H9 (cell line): ENCODE measurements at regions not wholly inside any gene's neighbourhood (a gene's known extent, or its start where the extent isn't known, plus 50 kb on each side); places are given as distances from the start of the nearest gene placed in this dataset.

Source experiments
- DNase-seq: peaks from one replicate; pipeline ENCODE4 v3.0.0-alpha.2; 2017
- H2AFZ ChIP-seq: one replicate; pipeline ENCODE4 v1.6.1; 2013; ENCODE audit warnings: mild to moderate bottlenecking, low read length, control low read depth, moderate library complexity
- H2AK5ac ChIP-seq: 2 replicates; pipeline ENCODE4 v1.6.1; 2013; ENCODE audit warnings: low read length, control low read depth, mixed read lengths; ENCODE audit not compliant: insufficient read length
- H2BK120ac ChIP-seq: one replicate; pipeline ENCODE4 v1.6.1; 2013; ENCODE audit warnings: low read depth, mild to moderate bottlenecking, low read length, control low read depth, inconsistent platforms; ENCODE audit not compliant: poor library complexity, severe bottlenecking
- H2BK12ac ChIP-seq: 2 replicates; pipeline ENCODE4 v1.6.1; 2013; ENCODE audit warnings: low read length, control low read depth, mixed read lengths, low read depth; ENCODE audit not compliant: insufficient read length
- H2BK15ac ChIP-seq: 2 replicates; pipeline ENCODE4 v1.6.1; 2013; ENCODE audit warnings: low read depth, low read length, control low read depth
- H2BK20ac ChIP-seq: one replicate; pipeline ENCODE4 v1.6.1; 2013; ENCODE audit warnings: low read depth, mild to moderate bottlenecking, low read length, control low read depth, inconsistent platforms; ENCODE audit not compliant: poor library complexity, severe bottlenecking
- H2BK5ac ChIP-seq: 2 replicates; pipeline ENCODE4 v1.6.1; 2013; ENCODE audit warnings: low read length, control low read depth, mixed read lengths; ENCODE audit not compliant: insufficient read length
- H3K14ac ChIP-seq: 2 replicates; pipeline ENCODE4 v1.6.1; 2013; ENCODE audit warnings: low read length, control low read depth; ENCODE audit not compliant: insufficient read depth
- H3K18ac ChIP-seq: 2 replicates; pipeline ENCODE4 v1.6.1; 2013; ENCODE audit warnings: low read depth, mild to moderate bottlenecking, mixed read lengths, low read length, control low read depth; ENCODE audit not compliant: insufficient read length
- H3K23ac ChIP-seq: 2 replicates; pipeline ENCODE4 v1.6.1; 2013; ENCODE audit warnings: low read length, control low read depth, mixed read lengths, low read depth; ENCODE audit not compliant: insufficient read length
- H3K23me2 ChIP-seq: 2 replicates; pipeline ENCODE4 v1.6.1; 2013; ENCODE audit warnings: low read depth, mild to moderate bottlenecking, mixed read lengths, low read length, control low read depth; ENCODE audit not compliant: insufficient read length, poor library complexity, severe bottlenecking
- H3K27ac ChIP-seq: 2 replicates; pipeline ENCODE4 v1.5.1; 2013; ENCODE audit warnings: low read length, control low read depth, mixed read lengths, low read depth; ENCODE audit not compliant: insufficient read length
- H3K27me3 ChIP-seq: 2 replicates; pipeline ENCODE4 v1.6.1; 2013; ENCODE audit warnings: low read length, control low read depth, inconsistent platforms; ENCODE audit not compliant: insufficient read depth
- H3K4ac ChIP-seq: 2 replicates; pipeline ENCODE4 v1.6.1; 2013; ENCODE audit warnings: low read depth, mild to moderate bottlenecking, control low read depth, inconsistent platforms, low read length, moderate library complexity
- H3K4me1 ChIP-seq: 2 replicates; pipeline ENCODE4 v1.6.1; 2013; ENCODE audit warnings: low read length, control low read depth, inconsistent platforms; ENCODE audit not compliant: insufficient read depth
- H3K4me2 ChIP-seq: 2 replicates; pipeline ENCODE4 v1.6.1; 2013; ENCODE audit warnings: low read length, control low read depth, mixed read lengths; ENCODE audit not compliant: insufficient read length, insufficient read depth
- H3K56ac ChIP-seq: 2 replicates; pipeline ENCODE4 v1.6.1; 2013; ENCODE audit warnings: low read depth, mild to moderate bottlenecking, mixed read lengths, low read length, control low read depth; ENCODE audit not compliant: insufficient read length
- H3K79me1 ChIP-seq: 2 replicates; pipeline ENCODE4 v1.6.1; 2013; ENCODE audit warnings: low read depth, mild to moderate bottlenecking, moderate library complexity, low read length, control low read depth, inconsistent platforms; ENCODE audit not compliant: insufficient read depth, poor library complexity, severe bottlenecking
- H3K79me2 ChIP-seq: 2 replicates; pipeline ENCODE4 v1.6.1; 2013; ENCODE audit warnings: low read length, control low read depth, inconsistent platforms; ENCODE audit not compliant: insufficient read depth
- H3K9ac ChIP-seq: 2 replicates; pipeline ENCODE4 v1.6.1; 2013; ENCODE audit warnings: low read length, control low read depth, mixed read lengths; ENCODE audit not compliant: insufficient read length; ENCODE audit errors: extremely low read depth
- H3K9me3 ChIP-seq: one replicate; pipeline ENCODE4 v1.6.1; 2013; ENCODE audit warnings: low read depth, low read length, inconsistent platforms; ENCODE audit not compliant: control insufficient read depth
- H3T11ph ChIP-seq: one replicate; pipeline ENCODE4 v1.6.1; 2013; ENCODE audit warnings: mild to moderate bottlenecking, low read length, control low read depth, inconsistent platforms
- H4K20me1 ChIP-seq: one replicate; pipeline ENCODE4 v1.6.1; 2013; ENCODE audit not compliant: control insufficient read depth, insufficient read length, insufficient read depth
- H4K5ac ChIP-seq: 2 replicates; pipeline ENCODE4 v1.6.1; 2013; ENCODE audit warnings: low read depth, mild to moderate bottlenecking, mixed read lengths, low read length, control low read depth; ENCODE audit not compliant: insufficient read length
- H4K8ac ChIP-seq: replicated peaks from 2 replicates; pipeline ENCODE4 v1.6.1; 2013; ENCODE audit warnings: low read length, control low read depth, mixed read lengths, low read depth; ENCODE audit not compliant: insufficient read length
- H4K91ac ChIP-seq: 2 replicates; pipeline ENCODE4 v1.6.1; 2013; ENCODE audit warnings: low read depth, mild to moderate bottlenecking, moderate library complexity, mixed read lengths, low read length, control low read depth; ENCODE audit not compliant: insufficient read length
- H3K27ac Mint-ChIP-seq, 3 experiments: 2 replicates in 2 of 3; 3 replicates in 1 of 3; pipeline ENCODE4 v1.8.0; 2020 to 2021; ENCODE audit warnings: mixed read lengths in 3 of 3, mild to moderate bottlenecking in 1 of 3, moderate library complexity in 1 of 3
- H3K27me3 Mint-ChIP-seq: 2 replicates; pipeline ENCODE4 v1.8.0; 2021; ENCODE audit warnings: low read depth, mild to moderate bottlenecking, moderate library complexity, mixed read lengths
- H3K36me3 Mint-ChIP-seq, 3 experiments: 2 replicates in 2 of 3; 3 replicates in 1 of 3; pipeline ENCODE4 v1.8.0; 2020 to 2021; ENCODE audit warnings: low read depth in 3 of 3, mixed read lengths in 3 of 3; ENCODE audit not compliant: insufficient read depth in 1 of 3
- H3K4me1 Mint-ChIP-seq, 2 experiments: 2 replicates each; pipeline ENCODE4 v1.8.0; 2020; ENCODE audit warnings: mixed read lengths in 2 of 2
- H3K4me3 Mint-ChIP-seq, 2 experiments: 2 replicates in 1 of 2; 3 replicates in 1 of 2; pipeline ENCODE4 v1.8.0; 2020 to 2021; ENCODE audit warnings: mild to moderate bottlenecking in 2 of 2, mixed read lengths in 2 of 2, moderate library complexity in 1 of 2
- H3K9me3 Mint-ChIP-seq, 2 experiments: 2 replicates in 1 of 2; 3 replicates in 1 of 2; pipeline ENCODE4 v1.8.0; 2020; ENCODE audit warnings: mild to moderate bottlenecking in 2 of 2, mixed read lengths in 2 of 2, moderate library complexity in 1 of 2
- WGBS: extraction: QIAGEN DNeasy Blood & Tissue Kit; methylation state at CpG from one replicate; pipeline ENCODE4 v1.1.7; 2013; ENCODE audit warnings: missing lambda C conversion rate, low lambda C conversion rate, mixed read lengths; ENCODE audit not compliant: insufficient read length; ENCODE audit errors: extremely low coverage; 5-methylcytosine and 5-hydroxymethylcytosine counted together
- TF ChIP-seq, protein P1 (sequence below): fragments of 200-600 bp; sonication (generic); conservative IDR thresholded peaks from 3 replicates; pipeline ENCODE4 v1.8.0; 2021; ENCODE audit warnings: antibody characterized with exemption, mild to moderate bottlenecking

DNA sequence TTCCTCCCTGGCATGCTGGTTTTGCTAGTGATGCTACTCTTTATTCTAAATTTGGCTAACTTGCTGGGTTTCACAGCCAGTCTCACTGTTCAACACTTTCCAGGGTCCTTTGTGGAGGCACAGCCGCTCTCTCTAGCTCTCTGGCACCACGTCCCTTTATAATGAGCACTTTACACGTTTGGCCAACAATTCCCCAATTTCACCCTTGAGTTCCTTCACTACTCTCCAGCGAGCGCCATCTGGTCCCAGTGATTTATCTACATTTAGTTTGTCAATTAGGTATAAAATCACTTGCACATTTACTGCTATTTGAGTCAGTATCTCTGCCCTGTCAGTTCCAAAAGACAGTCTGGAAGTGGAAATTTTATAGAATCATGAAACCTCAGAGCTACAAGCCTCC is 241.9 kb upstream of the MOCS1 start:
- WGBS: no CpG with 5 or more reads among the region's 5 CpGs
- TF ChIP-seq, protein P1, sequence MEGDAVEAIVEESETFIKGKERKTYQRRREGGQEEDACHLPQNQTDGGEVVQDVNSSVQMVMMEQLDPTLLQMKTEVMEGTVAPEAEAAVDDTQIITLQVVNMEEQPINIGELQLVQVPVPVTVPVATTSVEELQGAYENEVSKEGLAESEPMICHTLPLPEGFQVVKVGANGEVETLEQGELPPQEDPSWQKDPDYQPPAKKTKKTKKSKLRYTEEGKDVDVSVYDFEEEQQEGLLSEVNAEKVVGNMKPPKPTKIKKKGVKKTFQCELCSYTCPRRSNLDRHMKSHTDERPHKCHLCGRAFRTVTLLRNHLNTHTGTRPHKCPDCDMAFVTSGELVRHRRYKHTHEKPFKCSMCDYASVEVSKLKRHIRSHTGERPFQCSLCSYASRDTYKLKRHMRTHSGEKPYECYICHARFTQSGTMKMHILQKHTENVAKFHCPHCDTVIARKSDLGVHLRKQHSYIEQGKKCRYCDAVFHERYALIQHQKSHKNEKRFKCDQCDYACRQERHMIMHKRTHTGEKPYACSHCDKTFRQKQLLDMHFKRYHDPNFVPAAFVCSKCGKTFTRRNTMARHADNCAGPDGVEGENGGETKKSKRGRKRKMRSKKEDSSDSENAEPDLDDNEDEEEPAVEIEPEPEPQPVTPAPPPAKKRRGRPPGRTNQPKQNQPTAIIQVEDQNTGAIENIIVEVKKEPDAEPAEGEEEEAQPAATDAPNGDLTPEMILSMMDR: no peak
- H4K91ac ChIP-seq: no peak overlapping the region
- H3K14ac ChIP-seq: no peak overlapping the region
- no peak overlapping the region for H3T11ph ChIP-seq
- H3K23me2 ChIP-seq: no peaks in the 10 kb centered on the region
- H2BK20ac ChIP-seq: no peak overlapping the region
- no peak overlapping the region for H3K27ac ChIP-seq
- no peak overlapping the region for H2BK120ac ChIP-seq
- no peak overlapping the region for H3K4me2 ChIP-seq
- Mint-ChIP-seq H3K4me1 (peaks cover 18 to 19% of the 10 kb centered on the region in 2 experiments), H3K36me3 (peaks cover 2 to 7% (median 4%) of the 10 kb centered on the region in 3 experiments; a peak in 5 of 7 replicates), H3K27me3 (peaks cover 4% of the 10 kb centered on the region), H3K9me3 (peaks cover 4 to 10% of the 10 kb centered on the region in 2 experiments), H3K27ac (no peak overlapping the region), H3K4me3 (no peak overlapping the region)
- H2AK5ac ChIP-seq: no peak overlapping the region
- H2BK5ac ChIP-seq: no peak overlapping the region
- H2BK12ac ChIP-seq: no peak overlapping the region
- no peak overlapping the region for H3K9ac ChIP-seq
- no peaks in the 10 kb centered on the region for H3K79me1 ChIP-seq
- no peak overlapping the region for H3K18ac ChIP-seq
- H4K20me1 ChIP-seq: no peaks in the 10 kb centered on the region
- no peak overlapping the region for H4K8ac ChIP-seq
- H2BK15ac ChIP-seq: no peak overlapping the region
- no peaks in the 10 kb centered on the region for H3K9me3 ChIP-seq
- DNase-seq: no peak
- H3K27me3 ChIP-seq: no peaks in the 10 kb centered on the region
- no peak overlapping the region for H3K56ac ChIP-seq
- H4K5ac ChIP-seq: no peak overlapping the region
- no peaks in the 10 kb centered on the region for H3K79me2 ChIP-seq
- no peak overlapping the region for H3K23ac ChIP-seq
- H3K4me1 ChIP-seq: no peaks in the 10 kb centered on the region; the same call in 1 of the 2 replicates
- H3K4ac ChIP-seq: no peak overlapping the region
- no peak overlapping the region for H2AFZ ChIP-seq
